ENCODE measurements at regions not wholly inside any gene's neighbourhood (a gene's known extent, or its start where the extent isn't known, plus 50 kb on each side); places are given as distances from the start of the nearest gene placed in this dataset.

GRCh38 chr4:129438456-129438981 is 342.6 kb downstream of the C4orf33 start:
- TF ChIP-seq EZH2 (IDR thresholded peaks at IDR 0.05; ENCODE audit: borderline replicate concordance, insufficient read depth, low read length, poor library complexity, severe bottlenecking) (no peak), EP300 (conservative IDR thresholded peaks at IDR 0.05; ENCODE audit: poor library complexity, severe bottlenecking) (no peak), REST (IDR thresholded peaks at IDR 0.05; ENCODE audit: borderline replicate concordance) (no peak), CTCF (IDR thresholded peaks at IDR 0.05; ENCODE audit: poor library complexity, severe bottlenecking) (no peak), SMC3 (conservative IDR thresholded peaks at IDR 0.05; ENCODE audit: poor library complexity) (no peak), TAF1 (IDR thresholded peaks at IDR 0.05; ENCODE audit: low read depth) (no peak), MXI1 (conservative IDR thresholded peaks at IDR 0.05; ENCODE audit: poor library complexity, severe bottlenecking) (no peak), POLR2AphosphoS5 (IDR thresholded peaks at IDR 0.05) (no peak), RAD21 (conservative IDR thresholded peaks at IDR 0.05) (no peak)

All from neural cell (in vitro differentiated cells).